Spleen (tissue), 11 donors: ENCODE measurements at regions not wholly inside any gene's neighbourhood (a gene's known extent, or its start where the extent isn't known, plus 50 kb on each side); places are given as distances from the start of the nearest gene placed in this dataset.

Source experiments
- DNase-seq: peaks from one replicate; pipeline ENCODE4 v3.0.0-alpha.2; 2020
- H3K27ac ChIP-seq, 8 donors: fragments of 200-600 bp; sonication (generic) in 7 of 8; 1 replicate in 4 of 8; 2 replicates in 4 of 8; pipeline versions ENCODE4 v1.5.0 to v1.8.0; 2016 to 2021; ENCODE audit warnings: inconsistent platforms in 4 of 8, mild to moderate bottlenecking in 4 of 8, moderate library complexity in 1 of 8
- H3K27me3 ChIP-seq, 7 donors: fragments of 200-600 bp; sonication (generic) in 6 of 7; replicated peaks in 1 of 7; 1 replicate in 4 of 7; 2 replicates in 3 of 7; pipeline versions ENCODE4 v1.5.0 to v1.8.0; 2016 to 2021; ENCODE audit warnings: inconsistent platforms in 3 of 7, mild to moderate bottlenecking in 1 of 7
- H3K36me3 ChIP-seq, 6 donors: fragments of 200-600 bp; sonication (generic) in 5 of 6; 1 replicate in 4 of 6; 2 replicates in 2 of 6; pipeline versions ENCODE4 v1.5.0 to v1.8.0; 2016 to 2021; ENCODE audit warnings: inconsistent platforms in 2 of 6
- H3K4me1 ChIP-seq, 6 donors: fragments of 200-600 bp; sonication (generic) in 5 of 6; 1 replicate in 3 of 6; 2 replicates in 3 of 6; pipeline versions ENCODE4 v1.5.0 to v1.8.0; 2016 to 2021; ENCODE audit warnings: inconsistent platforms in 3 of 6
- H3K4me3 ChIP-seq, 8 donors: fragments of 200-600 bp; sonication (generic) in 7 of 8; 1 replicate in 4 of 8; 2 replicates in 4 of 8; pipeline versions ENCODE4 v1.5.0 to v1.8.0; 2016 to 2021; ENCODE audit warnings: inconsistent platforms in 4 of 8, mild to moderate bottlenecking in 4 of 8, moderate library complexity in 2 of 8
- H3K9me3 ChIP-seq, 8 donors: fragments of 200-600 bp; sonication (generic) in 7 of 8; 1 replicate in 4 of 8; 2 replicates in 4 of 8; pipeline versions ENCODE4 v1.5.0 to v1.8.0; 2016 to 2021; ENCODE audit warnings: inconsistent platforms in 4 of 8
- POLR2A ChIP-seq, 3 donors: fragments of 450-650 bp; IDR thresholded peaks; one replicate each; pipeline ENCODE4 v1.5.1; 2017; ENCODE audit warnings: antibody characterized with exemption in 3 of 3, mild to moderate bottlenecking in 1 of 3
- POLR2AphosphoS5 ChIP-seq, 3 donors: sonication (generic); formaldehyde crosslinking; IDR thresholded peaks; one replicate each; pipeline ENCODE4 v1.5.1; 2017; ENCODE audit warnings: antibody characterized with exemption in 3 of 3
- WGBS, 5 donors: extraction: QIAGEN DNeasy Blood & Tissue Kit in 3 of 5; methylation state at CpG; one replicate each; pipeline versions ENCODE4 v1.1.5 to v1.1.7; 2013 to 2018; 5-methylcytosine and 5-hydroxymethylcytosine counted together
- intact Hi-C: fragments of 100-400 bp; cut with DNase I; formaldehyde crosslinking; loops from one replicate; pipeline ENCODE4 v1.15.0; 2023; ENCODE audit warnings: low total_unique reads
- TF ChIP-seq, protein P1 (sequence below), 11 experiments: fragments of 200-600 bp in 7 of 11; fragments of 450-650 bp in 4 of 11; sonication (generic) in 4 of 11; IDR thresholded peaks in 8 of 11; conservative IDR thresholded peaks in 3 of 11; 1 replicate in 7 of 11; 2 replicates in 4 of 11; pipeline versions ENCODE4 v1.4.0 to v1.8.0; 2016 to 2021; ENCODE audit warnings: antibody characterized with exemption in 11 of 11, inconsistent platforms in 4 of 11, mild to moderate bottlenecking in 1 of 11
- donor health status: healthy with polysubstance abuse.
- donor health status: DM: no; HTN: no; CAD: no; lungs with moderate emphysema.
- donor health status: DM: no; HTN: no; CAD: no.
- donor health status: Bipolar disorder and iron deficiency.
- donor health status: healthy.
- donor health status: DM: no; HTN: no; CAD: no.
- donor health status: DM: yes; HTN: yes; CAD: no.

DNA sequence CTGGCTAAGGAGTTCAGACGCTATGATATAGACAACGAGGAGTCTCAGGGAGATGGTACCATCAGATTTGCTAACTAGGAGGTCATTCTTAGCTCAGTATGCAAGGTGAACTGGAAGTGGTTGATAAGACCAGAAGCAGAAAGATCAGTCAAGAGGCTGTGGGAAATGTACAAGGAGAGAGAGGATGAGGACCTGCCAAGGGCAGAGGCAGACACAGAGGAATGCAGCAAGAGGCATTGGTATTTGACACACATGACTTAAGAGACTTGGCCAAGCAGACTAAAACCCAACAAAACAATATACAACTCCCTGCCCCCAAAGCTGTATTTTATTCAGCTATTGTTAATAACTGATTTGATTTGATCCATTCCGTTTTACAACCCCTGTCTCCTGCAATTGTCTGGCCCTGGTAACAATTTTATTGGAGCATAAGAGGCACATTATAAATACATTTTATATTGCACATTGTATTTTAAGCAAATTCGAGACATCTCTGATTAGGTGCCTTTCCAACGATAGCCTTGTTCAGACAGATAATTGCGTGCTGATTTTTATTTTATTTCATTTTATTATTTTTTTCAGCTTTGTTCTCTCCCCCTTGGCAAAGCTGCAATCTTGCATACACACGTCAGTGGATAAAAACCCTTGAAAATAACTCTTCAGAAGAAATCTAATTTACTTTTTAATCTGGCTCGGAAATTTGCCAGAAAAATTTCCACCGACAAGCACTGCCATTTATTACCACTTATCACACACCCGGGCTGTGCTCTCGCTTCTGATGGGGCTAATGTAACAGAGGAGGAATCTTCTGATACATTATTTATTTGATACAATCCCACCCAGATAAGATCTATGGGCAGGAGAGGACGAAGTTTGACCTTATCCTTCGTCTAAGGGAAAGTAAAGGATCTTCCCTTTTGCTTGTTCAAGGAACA is 237.8 kb downstream of the NXPE2 start:
- H3K4me3 ChIP-seq = no peak overlapping the region
- no peaks in the 10 kb centered on the region for H3K27me3 ChIP-seq
- TF ChIP-seq POLR2A (IDR thresholded peaks at IDR 0.05) (no peak), POLR2AphosphoS5 (IDR thresholded peaks at IDR 0.05) (no peak)
- TF ChIP-seq, protein P1, sequence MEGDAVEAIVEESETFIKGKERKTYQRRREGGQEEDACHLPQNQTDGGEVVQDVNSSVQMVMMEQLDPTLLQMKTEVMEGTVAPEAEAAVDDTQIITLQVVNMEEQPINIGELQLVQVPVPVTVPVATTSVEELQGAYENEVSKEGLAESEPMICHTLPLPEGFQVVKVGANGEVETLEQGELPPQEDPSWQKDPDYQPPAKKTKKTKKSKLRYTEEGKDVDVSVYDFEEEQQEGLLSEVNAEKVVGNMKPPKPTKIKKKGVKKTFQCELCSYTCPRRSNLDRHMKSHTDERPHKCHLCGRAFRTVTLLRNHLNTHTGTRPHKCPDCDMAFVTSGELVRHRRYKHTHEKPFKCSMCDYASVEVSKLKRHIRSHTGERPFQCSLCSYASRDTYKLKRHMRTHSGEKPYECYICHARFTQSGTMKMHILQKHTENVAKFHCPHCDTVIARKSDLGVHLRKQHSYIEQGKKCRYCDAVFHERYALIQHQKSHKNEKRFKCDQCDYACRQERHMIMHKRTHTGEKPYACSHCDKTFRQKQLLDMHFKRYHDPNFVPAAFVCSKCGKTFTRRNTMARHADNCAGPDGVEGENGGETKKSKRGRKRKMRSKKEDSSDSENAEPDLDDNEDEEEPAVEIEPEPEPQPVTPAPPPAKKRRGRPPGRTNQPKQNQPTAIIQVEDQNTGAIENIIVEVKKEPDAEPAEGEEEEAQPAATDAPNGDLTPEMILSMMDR (IDR thresholded peaks at IDR 0.05 in 8 of 11, conservative IDR thresholded peaks at IDR 0.05 in 3 of 11) = no peak
- H3K27ac ChIP-seq = no peak overlapping the region
- no peaks in the 10 kb centered on the region for H3K4me1 ChIP-seq
- intact Hi-C loops = no loop called here
- 76 to 83% (median 80%) methylated on average over 13 of the region's 13 CpGs for WGBS, 5 donors
- no peaks in the 10 kb centered on the region for H3K36me3 ChIP-seq
- DNase-seq = no peak
- no peaks in the 10 kb centered on the region for H3K9me3 ChIP-seq

DNA sequence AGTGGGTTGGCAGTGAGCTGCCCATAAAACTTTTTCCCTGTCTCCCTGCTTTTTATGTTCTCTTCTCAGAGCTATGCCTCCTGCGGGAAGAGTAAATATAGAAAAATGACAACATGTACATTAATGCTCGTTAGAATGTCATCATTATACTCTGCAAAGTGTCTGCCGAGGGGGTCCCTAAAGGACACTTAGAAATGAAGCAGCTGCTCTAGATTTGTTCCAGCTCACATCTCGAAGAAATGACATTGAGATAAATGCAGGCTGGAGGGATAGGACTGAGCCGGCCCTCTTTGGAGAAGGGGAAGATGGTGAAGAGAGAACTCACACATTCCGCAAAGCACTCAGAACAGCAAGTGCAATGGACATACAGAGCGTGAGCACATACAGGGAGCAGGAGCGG is 240.0 kb downstream of the NXPE2 start:
- Histone ChIP-seq H3K4me1 (no peaks in the 10 kb centered on the region), H3K27ac (no peak overlapping the region), H3K4me3 (no peak overlapping the region), H3K27me3 (no peaks in the 10 kb centered on the region), H3K36me3 (no peaks in the 10 kb centered on the region), H3K9me3 (no peaks in the 10 kb centered on the region)
- intact Hi-C loops = no loop called here
- TF ChIP-seq POLR2AphosphoS5 (IDR thresholded peaks at IDR 0.05) = no peak
- TF ChIP-seq POLR2A (IDR thresholded peaks at IDR 0.05) = no peak
- TF ChIP-seq, protein P1 (IDR thresholded peaks at IDR 0.05 in 8 of 11, conservative IDR thresholded peaks at IDR 0.05 in 3 of 11) = no peak
- 70 to 86% (median 81%) methylated on average over 8 of the region's 8 CpGs for WGBS, 5 donors
- DNase-seq = no peak

DNA sequence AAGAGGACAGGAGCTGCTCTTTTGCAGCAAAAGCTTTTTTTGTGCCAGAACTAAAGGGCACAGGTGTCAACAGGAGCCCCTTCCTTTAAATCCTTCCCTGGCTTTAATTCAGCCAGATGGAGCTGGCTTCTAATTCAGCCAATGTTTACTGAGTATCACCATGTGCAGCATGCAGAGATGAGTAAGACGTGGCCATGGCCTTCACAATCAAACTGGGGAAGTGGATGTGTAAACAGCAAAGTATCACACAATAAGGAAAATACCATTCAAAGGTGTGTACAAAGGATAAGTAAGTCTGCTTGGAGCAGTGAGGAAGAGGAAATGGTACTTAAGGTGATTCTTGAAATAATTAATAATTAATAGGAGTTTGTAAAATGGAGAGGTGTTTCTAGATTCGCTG is 243.4 kb downstream of the NXPE2 start:
- WGBS, 5 donors = 46 to 70% (median 55%) methylated on average over 2 of the region's 2 CpGs
- H3K4me1 ChIP-seq = no peaks in the 10 kb centered on the region
- no peak overlapping the region for H3K4me3 ChIP-seq
- no peak overlapping the region for H3K27ac ChIP-seq
- no peaks in the 10 kb centered on the region for H3K36me3 ChIP-seq
- H3K9me3 ChIP-seq = peaks cover 0 to 4% (median 0%) of the 10 kb centered on the region in 8 donors
- TF ChIP-seq POLR2A (IDR thresholded peaks at IDR 0.05) = no peak
- TF ChIP-seq, protein P1 (IDR thresholded peaks at IDR 0.05 in 8 of 11, conservative IDR thresholded peaks at IDR 0.05 in 3 of 11) = no peak
- no peak for DNase-seq
- intact Hi-C loops = no loop called here
- no peaks in the 10 kb centered on the region for H3K27me3 ChIP-seq

DNA sequence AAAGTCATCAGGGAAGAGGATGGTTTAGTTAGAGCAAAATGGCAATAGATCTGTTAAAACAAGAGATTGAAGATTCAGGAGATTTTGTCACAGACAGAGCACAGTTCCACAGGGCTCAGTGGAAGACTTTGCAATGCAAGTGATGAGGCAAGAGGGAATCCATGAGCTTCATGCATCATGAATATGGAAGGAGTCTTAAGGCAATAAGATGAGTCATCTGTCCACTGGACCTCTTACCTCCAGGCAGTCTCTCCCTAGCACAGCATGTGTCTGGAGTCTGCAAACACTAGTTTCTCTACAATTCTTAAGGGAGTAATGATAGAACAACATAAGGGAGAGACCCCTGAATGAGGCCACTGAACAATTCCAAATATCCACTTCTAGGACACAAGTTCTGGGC is 245.7 kb downstream of the NXPE2 start:
- Histone ChIP-seq H3K27me3 (no peaks in the 10 kb centered on the region), H3K27ac (no peak overlapping the region), H3K4me1 (no peaks in the 10 kb centered on the region), H3K36me3 (no peaks in the 10 kb centered on the region), H3K4me3 (no peak overlapping the region), H3K9me3 (peaks cover 0 to 4% (median 0%) of the 10 kb centered on the region in 8 donors)
- DNase-seq = no peak
- no peak for TF ChIP-seq POLR2AphosphoS5 (IDR thresholded peaks at IDR 0.05)
- TF ChIP-seq POLR2A (IDR thresholded peaks at IDR 0.05) = no peak
- TF ChIP-seq, protein P1 (IDR thresholded peaks at IDR 0.05 in 8 of 11, conservative IDR thresholded peaks at IDR 0.05 in 3 of 11) = no peak
- intact Hi-C loops = no loop called here
